Activated naive CD8-positive, alpha-beta T cell treated with anti-CD3 and anti-CD28 coated beads, Interleukin-2, amount 10 ng/mL, durations not matched to agents 7 days and 5 days (primary cell): ENCODE measurements at regions not wholly inside any gene's neighbourhood (a gene's known extent, or its start where the extent isn't known, plus 50 kb on each side); places are given as distances from the start of the nearest gene placed in this dataset.

Experiments used
- ATAC-seq: fragments of 150-1000 bp; cut with Tn5 transposase; one replicate; pipeline ENCODE4 v1.10.0; 2021; ENCODE audit warnings: low read depth, moderate library complexity
- POLR2A ChIA-PET: fragments of 350-600 bp; sonication (Branson Sonifier 250); formaldehyde crosslinking; loops from one replicate; lab custom pipeline; 2021; ENCODE audit warnings: antibody characterized with exemption; lab: Charles Lee
- DNase-seq: peaks from one replicate; pipeline ENCODE4 v3.0.0; 2021
- H3K27ac Mint-ChIP-seq: one replicate; pipeline ENCODE4 v1.8.0; 2022; ENCODE audit warnings: mild to moderate bottlenecking, mixed read lengths
- H3K27me3 Mint-ChIP-seq: one replicate; pipeline ENCODE4 v1.8.0; 2022; ENCODE audit warnings: mild to moderate bottlenecking, moderate library complexity, mixed read lengths
- H3K36me3 Mint-ChIP-seq: one replicate; pipeline ENCODE4 v1.8.0; 2021; ENCODE audit warnings: mild to moderate bottlenecking, mixed read lengths
- H3K4me1 Mint-ChIP-seq: one replicate; pipeline ENCODE4 v1.8.0; 2021; ENCODE audit warnings: mixed read lengths
- H3K4me3 Mint-ChIP-seq: one replicate; pipeline ENCODE4 v1.8.0; 2022; ENCODE audit warnings: mild to moderate bottlenecking, moderate library complexity, mixed read lengths
- H3K9me3 Mint-ChIP-seq: one replicate; pipeline ENCODE4 v1.8.0; 2021; ENCODE audit warnings: mixed read lengths

GRCh38 chr20:60478533-60478932, 520.3 kb downstream of the CDH26 start:
- H3K9me3 Mint-ChIP-seq: no peaks in the 10 kb centered on the region
- H3K36me3 Mint-ChIP-seq: no peaks in the 10 kb centered on the region
- H3K27ac Mint-ChIP-seq: no peak overlapping the region
- no peak for ATAC-seq
- no peak overlapping the region for H3K4me3 Mint-ChIP-seq
- POLR2A ChIA-PET: no interaction called here
- no peak for DNase-seq
- H3K4me1 Mint-ChIP-seq: no peaks in the 10 kb centered on the region
- H3K27me3 Mint-ChIP-seq: no peaks in the 10 kb centered on the region

- H3K27ac Mint-ChIP-seq: no peak overlapping the region
- ATAC-seq (no peak), DNase-seq (no peak)
- no peak overlapping the region for H3K4me3 Mint-ChIP-seq
- H3K36me3 Mint-ChIP-seq: no peaks in the 10 kb centered on the region
- POLR2A ChIA-PET: no interaction called here
- no peaks in the 10 kb centered on the region for H3K9me3 Mint-ChIP-seq
- no peaks in the 10 kb centered on the region for H3K27me3 Mint-ChIP-seq
- H3K4me1 Mint-ChIP-seq: peaks cover 2% of the 10 kb centered on the region
These were observed 522.9 kb downstream of the CDH26 start for GRCh38 chr20:60480950-60481742.

GRCh38 chr20:60481743-60482133, 523.5 kb downstream of the CDH26 start:
- Mint-ChIP-seq H3K4me1 (peaks cover 2% of the 10 kb centered on the region), H3K36me3 (no peaks in the 10 kb centered on the region), H3K27me3 (no peaks in the 10 kb centered on the region), H3K27ac (no peak overlapping the region), H3K4me3 (no peak overlapping the region), H3K9me3 (no peaks in the 10 kb centered on the region)
- POLR2A ChIA-PET: no interaction called here
- ATAC-seq (no peak), DNase-seq (no peak)

- POLR2A ChIA-PET: no interaction called here
- Mint-ChIP-seq H3K36me3 (no peaks in the 10 kb centered on the region), H3K27ac (no peak overlapping the region), H3K9me3 (no peaks in the 10 kb centered on the region), H3K4me1 (peaks cover 2% of the 10 kb centered on the region), H3K4me3 (no peak overlapping the region), H3K27me3 (no peaks in the 10 kb centered on the region)
- DNase-seq: no peak
- ATAC-seq: no peak
These were observed 524.2 kb downstream of the CDH26 start for GRCh38 chr20:60482221-60483008.

DNA sequence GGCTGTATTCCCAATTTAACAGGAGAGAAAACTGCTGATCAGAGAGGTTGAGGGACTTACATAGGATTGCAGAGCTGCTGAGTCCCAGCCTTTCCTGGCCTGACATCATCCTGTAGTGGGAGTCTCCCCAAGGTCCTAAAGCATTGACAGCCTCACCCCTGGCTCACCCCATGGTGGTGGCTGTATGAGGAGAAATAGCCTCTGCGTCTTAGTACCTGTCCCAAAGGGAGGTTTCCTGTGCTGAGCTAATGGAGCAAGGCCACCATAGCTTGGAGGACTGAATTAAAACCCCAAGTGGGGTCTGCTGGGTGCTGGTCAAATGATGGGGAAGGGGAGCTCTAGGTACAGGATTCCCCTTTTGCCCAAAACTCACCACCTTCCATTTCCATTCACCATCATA, 525.1 kb downstream of the CDH26 start:
- peaks cover 2% of the 10 kb centered on the region for H3K4me1 Mint-ChIP-seq
- DNase-seq: no peak
- H3K9me3 Mint-ChIP-seq: no peaks in the 10 kb centered on the region
- no peak for ATAC-seq
- no peaks in the 10 kb centered on the region for H3K27me3 Mint-ChIP-seq
- POLR2A ChIA-PET: no interaction called here
- no peaks in the 10 kb centered on the region for H3K36me3 Mint-ChIP-seq
- H3K27ac Mint-ChIP-seq: no peak overlapping the region
- H3K4me3 Mint-ChIP-seq: no peak overlapping the region

GRCh38 chr20:60484316-60484715, 526.1 kb downstream of the CDH26 start:
- no peaks in the 10 kb centered on the region for H3K9me3 Mint-ChIP-seq
- H3K27me3 Mint-ChIP-seq: no peaks in the 10 kb centered on the region
- H3K4me3 Mint-ChIP-seq: no peak overlapping the region
- no peak for ATAC-seq
- H3K27ac Mint-ChIP-seq: no peak overlapping the region
- H3K4me1 Mint-ChIP-seq: peaks cover 2% of the 10 kb centered on the region
- H3K36me3 Mint-ChIP-seq: no peaks in the 10 kb centered on the region
- no peak for DNase-seq
- POLR2A ChIA-PET: no interaction called here

DNA sequence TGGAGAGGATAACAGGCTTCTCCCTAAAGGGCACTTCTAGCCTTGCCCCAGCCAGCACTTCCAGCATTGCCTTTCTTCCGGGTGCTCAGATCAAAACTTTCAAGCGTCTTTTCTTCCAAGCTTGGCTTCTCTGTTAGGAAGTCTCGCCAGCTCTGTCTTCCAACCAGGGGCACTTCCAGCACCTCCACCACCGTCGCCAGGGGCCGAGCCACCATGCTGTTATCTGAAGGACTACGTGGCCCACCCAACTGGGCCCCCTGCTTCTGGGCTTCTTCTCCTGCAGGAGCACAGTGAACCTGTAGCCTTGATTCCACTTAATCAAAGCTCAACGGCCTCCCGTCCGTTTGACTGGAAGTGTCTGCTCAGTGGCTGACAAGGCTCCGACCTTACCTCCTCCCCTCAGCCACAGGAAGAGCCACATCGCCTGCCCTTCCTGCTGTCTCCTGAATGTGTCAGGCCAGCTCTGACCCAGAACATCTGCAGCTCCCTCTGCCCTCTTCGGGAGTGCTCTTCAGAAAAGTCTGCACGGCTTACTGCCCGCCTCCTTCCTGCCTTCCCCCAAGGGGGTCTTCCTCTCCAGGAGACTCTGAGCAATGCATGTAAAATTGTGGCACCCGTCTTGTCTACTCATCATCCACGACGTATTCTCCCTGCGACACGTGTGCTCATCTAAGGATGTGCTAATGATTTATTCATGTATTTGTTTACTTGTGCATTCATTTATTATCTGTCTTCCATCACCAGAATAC, 527.0 kb downstream of the CDH26 start:
- POLR2A ChIA-PET: no interaction called here
- H3K27me3 Mint-ChIP-seq: no peaks in the 10 kb centered on the region
- peaks cover 2% of the 10 kb centered on the region for H3K4me1 Mint-ChIP-seq
- no peak overlapping the region for H3K27ac Mint-ChIP-seq
- no peak overlapping the region for H3K4me3 Mint-ChIP-seq
- no peak for ATAC-seq
- H3K36me3 Mint-ChIP-seq: no peaks in the 10 kb centered on the region
- no peak for DNase-seq
- no peaks in the 10 kb centered on the region for H3K9me3 Mint-ChIP-seq

GRCh38 chr20:60486315-60486714, 528.1 kb downstream of the CDH26 start:
- no peaks in the 10 kb centered on the region for H3K27me3 Mint-ChIP-seq
- no peaks in the 10 kb centered on the region for H3K36me3 Mint-ChIP-seq
- ATAC-seq (no peak), DNase-seq (no peak)
- H3K27ac Mint-ChIP-seq: no peak overlapping the region
- H3K4me1 Mint-ChIP-seq: peaks cover 2% of the 10 kb centered on the region
- H3K4me3 Mint-ChIP-seq: no peak overlapping the region
- POLR2A ChIA-PET: no interaction called here
- no peaks in the 10 kb centered on the region for H3K9me3 Mint-ChIP-seq

DNA sequence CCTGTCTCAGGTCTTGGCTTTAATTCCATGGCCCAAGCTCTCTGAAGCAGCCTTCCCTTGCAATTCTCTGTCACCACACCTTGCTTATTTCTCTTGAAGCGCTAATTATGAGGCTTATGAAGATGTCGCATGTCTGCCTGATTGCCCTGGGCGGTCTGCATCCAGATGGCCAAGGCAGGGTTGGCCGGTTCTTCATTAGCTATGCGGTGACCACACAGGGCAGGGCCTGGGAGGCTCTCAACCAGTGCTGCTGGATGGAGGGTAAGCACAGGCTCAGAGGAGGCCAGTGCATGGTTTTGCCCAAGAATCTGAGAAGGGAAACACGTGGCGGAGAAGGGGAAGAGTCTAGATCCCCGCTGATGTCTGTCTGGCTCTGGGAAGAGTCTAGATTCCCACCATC, 528.7 kb downstream of the CDH26 start:
- DNase-seq (no peak), ATAC-seq (no peak)
- no peaks in the 10 kb centered on the region for H3K9me3 Mint-ChIP-seq
- no peak overlapping the region for H3K4me3 Mint-ChIP-seq
- H3K36me3 Mint-ChIP-seq: no peaks in the 10 kb centered on the region
- peaks cover 2% of the 10 kb centered on the region for H3K4me1 Mint-ChIP-seq
- H3K27me3 Mint-ChIP-seq: no peaks in the 10 kb centered on the region
- no peak overlapping the region for H3K27ac Mint-ChIP-seq
- POLR2A ChIA-PET: no interaction called here

DNA sequence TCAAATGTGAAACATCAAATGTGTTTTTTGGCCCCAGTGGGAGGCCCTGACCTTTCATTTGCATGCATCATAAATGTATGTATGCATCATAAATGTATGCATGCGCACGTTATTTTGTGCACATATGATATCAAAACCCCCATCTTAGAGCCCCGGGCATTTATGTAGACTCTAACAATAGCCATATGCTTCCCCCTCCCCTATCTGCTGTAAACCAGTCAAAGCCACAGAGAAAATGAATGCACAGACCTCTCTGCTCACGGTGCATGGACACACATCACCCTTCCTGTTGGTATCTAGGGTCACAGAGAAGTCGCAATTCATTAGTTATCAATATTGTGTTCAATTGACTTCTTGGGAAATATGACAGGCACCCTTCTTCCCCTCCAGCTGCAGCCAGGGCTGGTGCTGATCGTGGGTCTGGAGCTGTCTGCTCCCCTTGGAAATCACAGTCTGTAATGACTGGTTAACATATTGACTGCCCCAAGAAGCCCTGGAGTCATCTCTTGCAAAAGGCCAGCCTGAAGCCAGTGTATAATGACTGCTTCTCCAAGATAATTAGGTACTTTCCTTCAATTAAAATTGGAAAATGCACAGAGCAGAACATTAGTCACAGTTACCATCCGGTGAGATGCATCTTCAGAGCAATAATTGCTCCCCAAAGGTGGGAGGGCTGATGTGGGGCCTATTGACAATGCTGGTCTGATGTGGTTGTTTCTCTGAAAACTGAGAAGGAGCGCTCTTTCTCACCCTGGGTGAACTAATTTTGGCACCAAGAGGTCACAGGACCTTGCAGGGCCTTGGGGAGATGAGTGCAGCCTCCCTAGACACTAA, 532.2 kb downstream of the CDH26 start:
- H3K27ac Mint-ChIP-seq: no peak overlapping the region
- H3K4me1 Mint-ChIP-seq: peaks cover 2% of the 10 kb centered on the region
- DNase-seq (no peak), ATAC-seq (no peak)
- no peaks in the 10 kb centered on the region for H3K9me3 Mint-ChIP-seq
- POLR2A ChIA-PET: no interaction called here
- no peak overlapping the region for H3K4me3 Mint-ChIP-seq
- H3K36me3 Mint-ChIP-seq: no peaks in the 10 kb centered on the region
- H3K27me3 Mint-ChIP-seq: no peaks in the 10 kb centered on the region

GRCh38 chr20:60491051-60491581, 532.9 kb downstream of the CDH26 start:
- POLR2A ChIA-PET: no interaction called here
- Mint-ChIP-seq H3K27ac (no peak overlapping the region), H3K4me1 (no peaks in the 10 kb centered on the region), H3K9me3 (no peaks in the 10 kb centered on the region), H3K4me3 (no peak overlapping the region), H3K36me3 (no peaks in the 10 kb centered on the region), H3K27me3 (no peaks in the 10 kb centered on the region)
- DNase-seq (no peak), ATAC-seq (no peak)

GRCh38 chr20:60494476-60494875, 536.3 kb downstream of the CDH26 start:
- H3K4me3 Mint-ChIP-seq: no peak overlapping the region
- no peak for ATAC-seq

More at GRCh38 chr20:60494476-60494875, 536.3 kb downstream of the CDH26 start:
- H3K27ac Mint-ChIP-seq: no peak overlapping the region
- DNase-seq: no peak
- no peaks in the 10 kb centered on the region for H3K9me3 Mint-ChIP-seq
- POLR2A ChIA-PET: no interaction called here
- no peaks in the 10 kb centered on the region for H3K36me3 Mint-ChIP-seq
- no peaks in the 10 kb centered on the region for H3K4me1 Mint-ChIP-seq
- no peaks in the 10 kb centered on the region for H3K27me3 Mint-ChIP-seq
